Neural cell (in vitro differentiated cells): ENCODE measurements at regions not wholly inside any gene's neighbourhood (a gene's known extent, or its start where the extent isn't known, plus 50 kb on each side); places are given as distances from the start of the nearest gene placed in this dataset.

Source experiments
- H2AFZ ChIP-seq: fragments of 200-600, 300-800 bp; sonication (generic), shearing (Covaris generic); 2 replicates; pipeline ENCODE4 v1.6.0; 2014; ENCODE audit warnings: low read depth, mild to moderate bottlenecking, antibody characterized with exemption, low read length, moderate library complexity
- H3F3A ChIP-seq: fragments of 200-600 bp; shearing (Covaris generic); 2 replicates; pipeline ENCODE4 v1.6.1; 2016; ENCODE audit warnings: mild to moderate bottlenecking, moderate library complexity, mixed read lengths, antibody characterized with exemption, low read length; ENCODE audit not compliant: insufficient read depth, poor library complexity, severe bottlenecking
- H3K27ac ChIP-seq: fragments of 200-600, 300-800 bp; sonication (generic), shearing (Covaris generic); 2 replicates; pipeline ENCODE4 v1.5.1; 2014; ENCODE audit warnings: mild to moderate bottlenecking, low read length, moderate library complexity
- H3K27me3 ChIP-seq: fragments of 300-800, 200-600 bp; sonication (generic), shearing (Covaris generic); 2 replicates; pipeline ENCODE4 v1.6.0; 2014; ENCODE audit warnings: mild to moderate bottlenecking, low read depth, low read length, moderate library complexity; ENCODE audit not compliant: insufficient read depth
- H3K36me3 ChIP-seq: fragments of 300-800, 200-600 bp; sonication (generic), shearing (Covaris generic); 2 replicates; pipeline ENCODE4 v1.5.1; 2014; ENCODE audit warnings: mild to moderate bottlenecking, antibody characterized with exemption, low read length, moderate library complexity; ENCODE audit not compliant: insufficient read depth
- H3K4me2 ChIP-seq: fragments of 300-800, 200-600 bp; sonication (generic), shearing (Covaris generic); 2 replicates; pipeline ENCODE4 v1.6.0; 2014; ENCODE audit warnings: mild to moderate bottlenecking, low read length
- H3K4me3 ChIP-seq: fragments of 300-800, 200-600 bp; sonication (generic), shearing (Covaris generic); 2 replicates; pipeline ENCODE4 v1.5.1; 2014; ENCODE audit warnings: mild to moderate bottlenecking, low read length, moderate library complexity
- H3K79me2 ChIP-seq: fragments of 200-600 bp; shearing (Covaris generic); replicated peaks from 2 replicates; pipeline ENCODE4 v1.6.0; 2014; ENCODE audit warnings: mild to moderate bottlenecking, low read length, moderate library complexity; ENCODE audit not compliant: insufficient read depth
- H3K9ac ChIP-seq: fragments of 300-800, 200-600 bp; sonication (generic), shearing (Covaris generic); 2 replicates; pipeline ENCODE4 v1.6.1; 2016; ENCODE audit warnings: mild to moderate bottlenecking, low read length, mixed read lengths
- H3K9me2 ChIP-seq: fragments of 200-600 bp; shearing (Covaris generic); 2 replicates; pipeline ENCODE4 v1.6.1; 2016; ENCODE audit warnings: mild to moderate bottlenecking, low read length, mixed read lengths; ENCODE audit not compliant: insufficient read depth
- H3K9me3 ChIP-seq: fragments of 200-600, 300-800 bp; sonication (generic), shearing (Covaris generic); 2 replicates; pipeline ENCODE4 v1.6.1; 2016; ENCODE audit warnings: mild to moderate bottlenecking, mixed run types, low read length, moderate library complexity, mixed read lengths
- H4K20me1 ChIP-seq: fragments of 200-600 bp; shearing (Covaris generic); 2 replicates; pipeline ENCODE4 v1.6.1; 2016; ENCODE audit warnings: mild to moderate bottlenecking, mixed run types; ENCODE audit not compliant: insufficient read depth
- CTCF ChIP-seq: fragments of 450-650 bp; IDR thresholded peaks from 2 replicates; pipeline ENCODE4 v1.5.1; 2014; ENCODE audit warnings: antibody characterized with exemption, mild to moderate bottlenecking, moderate library complexity; ENCODE audit not compliant: poor library complexity, severe bottlenecking
- EP300 ChIP-seq: fragments of 450-650 bp; conservative IDR thresholded peaks from 2 replicates; pipeline ENCODE4 v1.6.1; 2014; ENCODE audit warnings: antibody characterized with exemption, mild to moderate bottlenecking, moderate library complexity; ENCODE audit not compliant: poor library complexity, severe bottlenecking
- EZH2 ChIP-seq: fragments of 200-600, 300-800 bp; shearing (Covaris generic), sonication (generic); IDR thresholded peaks from 2 replicates; pipeline ENCODE4 v1.6.1; 2014; ENCODE audit warnings: antibody characterized with exemption, low read length, borderline replicate concordance, mild to moderate bottlenecking; ENCODE audit not compliant: insufficient read depth, poor library complexity, severe bottlenecking
- MXI1 ChIP-seq: fragments of 450-650 bp; conservative IDR thresholded peaks from 2 replicates; pipeline ENCODE4 v1.6.1; 2014; ENCODE audit warnings: antibody characterized with exemption, mild to moderate bottlenecking; ENCODE audit not compliant: poor library complexity, severe bottlenecking
- POLR2AphosphoS5 ChIP-seq: IDR thresholded peaks from 2 replicates; pipeline ENCODE4 v1.6.1; 2012
- RAD21 ChIP-seq: fragments of 450-650 bp; conservative IDR thresholded peaks from 2 replicates; pipeline ENCODE4 v1.6.1; 2014; ENCODE audit warnings: antibody characterized with exemption, mild to moderate bottlenecking, moderate library complexity
- REST ChIP-seq: IDR thresholded peaks from 2 replicates; pipeline ENCODE4 v1.6.1; 2012; ENCODE audit warnings: borderline replicate concordance
- SMC3 ChIP-seq: fragments of 450-650 bp; conservative IDR thresholded peaks from 2 replicates; pipeline ENCODE4 v1.6.1; 2014; ENCODE audit warnings: antibody characterized with exemption, mild to moderate bottlenecking, moderate library complexity; ENCODE audit not compliant: poor library complexity
- TAF1 ChIP-seq: IDR thresholded peaks from 2 replicates; pipeline ENCODE4 v1.6.1; 2012; ENCODE audit warnings: low read depth

- H3K27ac ChIP-seq, result peak overlapping the region; percentile 19
- H3K9ac ChIP-seq, result no peak overlapping the region
- H3K9me3 ChIP-seq, result no peaks in the 10 kb centered on the region
These were observed 209.0 kb upstream of the PARD3B start for GRCh38 chr2:204336153-204336744.

GRCh38 chr2:204337638-204338037 lies 207.6 kb upstream of the PARD3B start:
- no peak overlapping the region for H3K4me3 ChIP-seq
- no peaks in the 10 kb centered on the region for H3F3A ChIP-seq
- no peaks in the 10 kb centered on the region for H3K36me3 ChIP-seq
- no peaks in the 10 kb centered on the region for H3K9me2 ChIP-seq
- no peaks in the 10 kb centered on the region for H3K9me3 ChIP-seq
- no peak overlapping the region for H3K9ac ChIP-seq
- no peak overlapping the region for H3K4me2 ChIP-seq
- H3K27ac ChIP-seq, result no peak overlapping the region
- no peaks in the 10 kb centered on the region for H3K79me2 ChIP-seq
- TF ChIP-seq TAF1 (no peak), RAD21 (no peak), SMC3 (no peak), POLR2AphosphoS5 (no peak), MXI1 (no peak), CTCF (no peak), EP300 (no peak), EZH2 (no peak), REST (no peak)
- H3K27me3 ChIP-seq, result no peaks in the 10 kb centered on the region
- no peaks in the 10 kb centered on the region for H4K20me1 ChIP-seq
- no peak overlapping the region for H2AFZ ChIP-seq

More at GRCh38 chr2:204336153-204336744, 209.0 kb upstream of the PARD3B start:
- Histone ChIP-seq H3K79me2 (no peaks in the 10 kb centered on the region), H3K4me3 (no peak overlapping the region), H3K27me3 (no peaks in the 10 kb centered on the region), H3K36me3 (no peaks in the 10 kb centered on the region), H3K4me2 (no peak overlapping the region), H4K20me1 (no peaks in the 10 kb centered on the region), H3K9me2 (no peaks in the 10 kb centered on the region), H3F3A (no peaks in the 10 kb centered on the region), H2AFZ (no peak overlapping the region)
- TF ChIP-seq TAF1 (no peak), EZH2 (no peak), MXI1 (no peak), RAD21 (no peak), REST (no peak)
